ENCODE measurements at regions not wholly inside any gene's neighbourhood (a gene's known extent, or its start where the extent isn't known, plus 50 kb on each side); places are given as distances from the start of the nearest gene placed in this dataset.

- TF ChIP-seq TAF1 (IDR thresholded peaks at IDR 0.05; ENCODE audit: borderline replicate concordance, insufficient read depth, low read length) (no peak), POLR2AphosphoS5 (IDR thresholded peaks at IDR 0.05; ENCODE audit: low read depth, low read length) (no peak), SIN3A (IDR thresholded peaks at IDR 0.05; ENCODE audit: borderline replicate concordance, insufficient read depth, low read length) (no peak), REST (IDR thresholded peaks at IDR 0.05; ENCODE audit: insufficient read depth in 1 of 2, low read depth in 2 of 2, low read length in 2 of 2) (no peak), FOXP2 (optimal IDR thresholded peaks at IDR 0.05; ENCODE audit: borderline replicate concordance, extremely low read depth, extremely low read length, insufficient read depth) (no peak)
Measured at GRCh38 chr13:44021422-44021821, 141.7 kb downstream of the LACC1 start.

DNA sequence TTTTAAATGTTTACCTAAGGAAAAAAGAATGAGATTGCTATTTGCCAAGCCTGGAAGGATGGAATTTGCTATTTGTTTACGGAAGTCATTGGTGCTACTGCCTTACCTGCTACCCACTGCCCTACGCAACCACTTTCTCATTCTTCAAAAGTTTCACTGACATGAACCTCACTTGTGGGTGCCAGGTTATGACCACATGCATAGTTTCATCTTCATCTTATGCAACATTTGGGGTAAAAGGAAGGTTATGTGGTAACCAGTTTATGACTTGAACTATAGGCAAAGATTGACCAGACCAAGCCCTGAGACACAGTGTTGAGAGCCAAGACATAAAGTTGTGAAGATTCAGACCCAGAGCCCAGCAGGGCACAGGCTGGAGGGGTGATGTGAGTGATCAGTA, 142.5 kb downstream of the LACC1 start:
- TF ChIP-seq FOXP2 (optimal IDR thresholded peaks at IDR 0.05; ENCODE audit: borderline replicate concordance, extremely low read depth, extremely low read length, insufficient read depth) (no peak), REST (IDR thresholded peaks at IDR 0.05; ENCODE audit: insufficient read depth in 1 of 2, low read depth in 2 of 2, low read length in 2 of 2) (no peak), POLR2AphosphoS5 (IDR thresholded peaks at IDR 0.05; ENCODE audit: low read depth, low read length) (no peak), TAF1 (IDR thresholded peaks at IDR 0.05; ENCODE audit: borderline replicate concordance, insufficient read depth, low read length) (no peak), SIN3A (IDR thresholded peaks at IDR 0.05; ENCODE audit: borderline replicate concordance, insufficient read depth, low read length) (no peak)

DNA sequence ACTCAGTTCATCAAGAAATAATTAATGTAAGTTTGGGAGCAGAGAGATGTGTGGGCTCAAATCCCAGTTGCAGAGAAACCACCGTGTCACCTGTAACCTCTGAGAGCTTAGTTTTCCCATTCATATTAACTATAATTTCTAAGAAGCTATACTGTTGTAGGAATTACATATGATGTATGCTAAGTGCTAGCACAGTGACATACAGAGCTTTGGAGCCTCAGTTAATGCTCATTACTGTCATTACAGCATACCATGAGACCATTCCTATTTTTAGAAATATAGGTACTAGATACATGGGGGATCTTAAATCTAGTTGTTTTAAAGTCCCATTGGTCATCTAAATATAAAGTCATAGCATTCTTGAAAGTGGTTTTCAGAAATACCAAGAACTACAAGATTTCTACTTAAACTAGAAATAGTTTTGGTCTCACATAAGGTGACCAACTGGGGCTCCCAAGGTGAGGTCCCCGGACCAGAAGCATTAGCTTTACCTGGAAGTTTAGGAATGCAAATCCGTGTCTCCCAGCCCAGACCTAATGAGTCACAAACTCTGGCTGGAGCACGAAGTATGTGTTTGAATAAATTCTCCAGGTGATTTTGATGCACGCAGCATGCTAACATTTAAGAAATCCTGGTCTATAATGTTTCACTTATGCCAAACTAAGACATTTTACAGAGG, 144.6 kb downstream of the LACC1 start:
- no peak for TF ChIP-seq POLR2AphosphoS5 (IDR thresholded peaks at IDR 0.05; ENCODE audit: low read depth, low read length)
- TF ChIP-seq SIN3A (IDR thresholded peaks at IDR 0.05; ENCODE audit: borderline replicate concordance, insufficient read depth, low read length), result no peak
- no peak for TF ChIP-seq TAF1 (IDR thresholded peaks at IDR 0.05; ENCODE audit: borderline replicate concordance, insufficient read depth, low read length)
- no peak for TF ChIP-seq FOXP2 (optimal IDR thresholded peaks at IDR 0.05; ENCODE audit: borderline replicate concordance, extremely low read depth, extremely low read length, insufficient read depth)
- no peak for TF ChIP-seq REST (IDR thresholded peaks at IDR 0.05; ENCODE audit: insufficient read depth in 1 of 2, low read depth in 2 of 2, low read length in 2 of 2)

DNA sequence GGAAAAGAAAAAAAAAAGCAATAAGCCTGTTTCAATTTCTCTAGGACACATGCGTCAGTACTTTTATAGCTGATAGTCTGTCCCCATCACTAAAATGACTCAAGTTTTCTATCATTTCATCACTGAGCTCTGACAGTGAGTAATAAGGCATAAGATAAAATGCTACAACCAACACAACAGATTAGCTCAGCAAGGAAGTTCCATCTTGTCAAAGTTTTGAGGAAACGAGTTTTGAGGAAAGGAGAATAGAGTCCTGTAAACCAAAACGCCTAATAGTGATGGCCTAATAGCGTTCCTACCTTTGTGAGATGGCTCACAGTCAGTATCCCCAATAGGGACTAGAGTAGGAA, 145.1 kb downstream of the LACC1 start:
- TF ChIP-seq SIN3A (IDR thresholded peaks at IDR 0.05; ENCODE audit: borderline replicate concordance, insufficient read depth, low read length), result no peak
- no peak for TF ChIP-seq FOXP2 (optimal IDR thresholded peaks at IDR 0.05; ENCODE audit: borderline replicate concordance, extremely low read depth, extremely low read length, insufficient read depth)
- TF ChIP-seq POLR2AphosphoS5 (IDR thresholded peaks at IDR 0.05; ENCODE audit: low read depth, low read length), result no peak
- no peak for TF ChIP-seq TAF1 (IDR thresholded peaks at IDR 0.05; ENCODE audit: borderline replicate concordance, insufficient read depth, low read length)
- no peak for TF ChIP-seq REST (IDR thresholded peaks at IDR 0.05; ENCODE audit: insufficient read depth in 1 of 2, low read depth in 2 of 2, low read length in 2 of 2)

All from PFSK-1 (cell line).